ENCODE measurements at regions not wholly inside any gene's neighbourhood (a gene's known extent, or its start where the extent isn't known, plus 50 kb on each side); places are given as distances from the start of the nearest gene placed in this dataset.

- no peak for DNase-seq (ENCODE audit: low spot score)
Observed at GRCh38 chr5:147037515-147038205, 159.1 kb upstream of the PPP2R2B start.

- DNase-seq (ENCODE audit: low spot score): no peak
Observed at GRCh38 chr5:147040856-147041255, 162.3 kb upstream of the PPP2R2B start.

GRCh38 chr5:147044572-147045273 lies 166.2 kb upstream of the PPP2R2B start:
- DNase-seq (ENCODE audit: low spot score): no peak

- no peak for DNase-seq (ENCODE audit: low spot score)
Observed at GRCh38 chr5:147045290-147045689, 166.7 kb upstream of the PPP2R2B start.

GRCh38 chr5:147046281-147046680 lies 167.7 kb upstream of the PPP2R2B start:
- DNase-seq (ENCODE audit: low spot score): no peak

- DNase-seq (ENCODE audit: low spot score): no peak
Observed at GRCh38 chr5:147046894-147047293, 168.3 kb upstream of the PPP2R2B start.

GRCh38 chr5:147049764-147050163 lies 171.2 kb upstream of the PPP2R2B start:
- no peak for DNase-seq (ENCODE audit: low spot score)

GRCh38 chr5:147050172-147050571 lies 171.6 kb upstream of the PPP2R2B start:
- no peak for DNase-seq (ENCODE audit: low spot score)

GRCh38 chr5:147051193-147051592 lies 172.6 kb upstream of the PPP2R2B start:
- peak; percentile 14 for DNase-seq (ENCODE audit: low spot score)

GRCh38 chr5:147052519-147052918 lies 174.0 kb upstream of the PPP2R2B start:
- DNase-seq (ENCODE audit: low spot score): no peak

- DNase-seq (ENCODE audit: low spot score): no peak
Observed at GRCh38 chr5:147055089-147055826, 176.7 kb upstream of the PPP2R2B start.

- no peak for DNase-seq (ENCODE audit: low spot score)
Observed at GRCh38 chr5:147055850-147056566, 177.5 kb upstream of the PPP2R2B start.

GRCh38 chr5:147057051-147057450 lies 177.8 kb upstream of the STK32A start:
- DNase-seq (ENCODE audit: low spot score): no peak

- DNase-seq (ENCODE audit: low spot score): no peak
Observed at GRCh38 chr5:147061431-147061830, 173.4 kb upstream of the STK32A start.

- DNase-seq (ENCODE audit: low spot score): no peak
Observed at GRCh38 chr5:147062427-147062826, 172.4 kb upstream of the STK32A start.

- DNase-seq (ENCODE audit: low spot score): no peak
Observed at GRCh38 chr5:147063943-147064342, 170.9 kb upstream of the STK32A start.

GRCh38 chr5:147065071-147065470 lies 169.8 kb upstream of the STK32A start:
- no peak for DNase-seq (ENCODE audit: low spot score)

- no peak for DNase-seq (ENCODE audit: low spot score)
Observed at GRCh38 chr5:147068998-147069397, 165.8 kb upstream of the STK32A start.

- DNase-seq (ENCODE audit: low spot score): no peak
Observed at GRCh38 chr5:147072622-147073021, 162.2 kb upstream of the STK32A start.

- no peak for DNase-seq (ENCODE audit: low spot score)
Observed at GRCh38 chr5:147073098-147073497, 161.7 kb upstream of the STK32A start.

- no peak for DNase-seq (ENCODE audit: low spot score)
Observed at GRCh38 chr5:147075187-147075586, 159.6 kb upstream of the STK32A start.

- DNase-seq (ENCODE audit: low spot score): no peak
Observed at GRCh38 chr5:147080391-147080790, 154.4 kb upstream of the STK32A start.
